Colonic mucosa (tissue), 4 donors: ENCODE measurements at regions not wholly inside any gene's neighbourhood (a gene's known extent, or its start where the extent isn't known, plus 50 kb on each side); places are given as distances from the start of the nearest gene placed in this dataset.

Experiments
- DNase-seq: peaks from one replicate; pipeline ENCODE4 v3.0.0-alpha.2; 2020
- H3K27ac ChIP-seq: fragments of 200-600 bp; one replicate; pipeline ENCODE4 v1.8.0; 2021
- H3K27me3 ChIP-seq: fragments of 200-600 bp; one replicate; pipeline ENCODE4 v1.8.0; 2021
- H3K36me3 ChIP-seq: fragments of 200-600 bp; one replicate; pipeline ENCODE4 v1.8.0; 2021
- H3K4me1 ChIP-seq: fragments of 200-600 bp; one replicate; pipeline ENCODE4 v1.8.0; 2021; ENCODE audit warnings: mild to moderate bottlenecking
- H3K4me3 ChIP-seq: fragments of 200-600 bp; one replicate; pipeline ENCODE4 v1.8.0; 2021
- H3K9ac ChIP-seq, 2 donors: one replicate each; pipeline ENCODE4 v1.7.0; 2013; ENCODE audit warnings: control low read depth in 2 of 2, low read depth in 2 of 2, low read length in 2 of 2
- H3K9me3 ChIP-seq: fragments of 200-600 bp; one replicate; pipeline ENCODE4 v1.8.0; 2021
- intact Hi-C: fragments of 100-400 bp; cut with DNase I; formaldehyde crosslinking; loops from one replicate; pipeline ENCODE4 v1.14.1; 2022
- TF ChIP-seq, protein P1 (sequence below): fragments of 200-600 bp; IDR thresholded peaks from one replicate; pipeline ENCODE4 v1.8.0; 2022; ENCODE audit warnings: antibody characterized with exemption, mild to moderate bottlenecking
- donor health status: healthy.
- donor health status: DM: no; HTN: no; CAD: no.
- donor health status: DM: no; HTN: no; CAD: no.

- Histone ChIP-seq H3K9me3 (no peaks in the 10 kb centered on the region), H3K9ac (no peak overlapping the region), H3K4me3 (no peak overlapping the region), H3K36me3 (no peaks in the 10 kb centered on the region), H3K27ac (no peak overlapping the region), H3K27me3 (no peaks in the 10 kb centered on the region), H3K4me1 (no peaks in the 10 kb centered on the region)
- TF ChIP-seq, protein P1, sequence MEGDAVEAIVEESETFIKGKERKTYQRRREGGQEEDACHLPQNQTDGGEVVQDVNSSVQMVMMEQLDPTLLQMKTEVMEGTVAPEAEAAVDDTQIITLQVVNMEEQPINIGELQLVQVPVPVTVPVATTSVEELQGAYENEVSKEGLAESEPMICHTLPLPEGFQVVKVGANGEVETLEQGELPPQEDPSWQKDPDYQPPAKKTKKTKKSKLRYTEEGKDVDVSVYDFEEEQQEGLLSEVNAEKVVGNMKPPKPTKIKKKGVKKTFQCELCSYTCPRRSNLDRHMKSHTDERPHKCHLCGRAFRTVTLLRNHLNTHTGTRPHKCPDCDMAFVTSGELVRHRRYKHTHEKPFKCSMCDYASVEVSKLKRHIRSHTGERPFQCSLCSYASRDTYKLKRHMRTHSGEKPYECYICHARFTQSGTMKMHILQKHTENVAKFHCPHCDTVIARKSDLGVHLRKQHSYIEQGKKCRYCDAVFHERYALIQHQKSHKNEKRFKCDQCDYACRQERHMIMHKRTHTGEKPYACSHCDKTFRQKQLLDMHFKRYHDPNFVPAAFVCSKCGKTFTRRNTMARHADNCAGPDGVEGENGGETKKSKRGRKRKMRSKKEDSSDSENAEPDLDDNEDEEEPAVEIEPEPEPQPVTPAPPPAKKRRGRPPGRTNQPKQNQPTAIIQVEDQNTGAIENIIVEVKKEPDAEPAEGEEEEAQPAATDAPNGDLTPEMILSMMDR, result no peak
- no peak for DNase-seq
- intact Hi-C loops, result no loop called here
Observed at GRCh38 chr4:185904381-185904780, 92.4 kb upstream of the SORBS2 start.

- Histone ChIP-seq H3K9ac (no peak overlapping the region), H3K27me3 (no peaks in the 10 kb centered on the region), H3K27ac (no peak overlapping the region), H3K4me3 (no peak overlapping the region), H3K9me3 (no peaks in the 10 kb centered on the region), H3K36me3 (no peaks in the 10 kb centered on the region), H3K4me1 (no peaks in the 10 kb centered on the region)
- TF ChIP-seq, protein P1, result no peak
- no peak for DNase-seq
- intact Hi-C loops, result no loop called here
Observed at GRCh38 chr4:185909972-185910371, 98.0 kb upstream of the SORBS2 start.

GRCh38 chr4:185911556-185912064 is 99.6 kb upstream of the SORBS2 start:
- H3K27me3 ChIP-seq, result no peaks in the 10 kb centered on the region
- DNase-seq, result no peak
- H3K4me3 ChIP-seq, result no peak overlapping the region
- no peaks in the 10 kb centered on the region for H3K36me3 ChIP-seq
- intact Hi-C loops, result no loop called here
- TF ChIP-seq, protein P1, result no peak
- no peak overlapping the region for H3K9ac ChIP-seq
- no peaks in the 10 kb centered on the region for H3K4me1 ChIP-seq
- no peak overlapping the region for H3K27ac ChIP-seq
- no peaks in the 10 kb centered on the region for H3K9me3 ChIP-seq

DNA sequence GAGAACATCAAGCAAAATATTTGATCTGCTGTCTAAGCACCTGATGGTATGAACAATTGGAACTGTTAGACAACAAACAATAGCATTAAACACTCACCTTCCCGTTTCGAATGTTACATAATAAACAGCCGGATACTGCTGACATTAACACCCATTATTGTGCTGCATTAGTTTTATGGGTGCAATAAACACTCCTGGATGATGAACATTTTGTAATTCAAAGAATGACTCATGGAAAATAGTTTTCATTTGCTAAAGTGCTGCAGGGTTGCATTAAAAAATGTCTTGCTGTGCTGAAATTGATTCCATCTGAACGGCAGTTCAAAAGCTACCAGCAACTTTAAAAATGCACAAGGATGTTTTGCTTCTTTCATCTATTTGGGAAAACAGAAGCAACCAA is 100.8 kb upstream of the SORBS2 start:
- Histone ChIP-seq H3K36me3 (no peaks in the 10 kb centered on the region), H3K4me1 (no peaks in the 10 kb centered on the region), H3K9me3 (no peaks in the 10 kb centered on the region), H3K9ac (no peak overlapping the region), H3K27me3 (no peaks in the 10 kb centered on the region), H3K27ac (no peak overlapping the region), H3K4me3 (no peak overlapping the region)
- TF ChIP-seq, protein P1, result no peak
- DNase-seq, result no peak
- intact Hi-C loops, result no loop called here

DNA sequence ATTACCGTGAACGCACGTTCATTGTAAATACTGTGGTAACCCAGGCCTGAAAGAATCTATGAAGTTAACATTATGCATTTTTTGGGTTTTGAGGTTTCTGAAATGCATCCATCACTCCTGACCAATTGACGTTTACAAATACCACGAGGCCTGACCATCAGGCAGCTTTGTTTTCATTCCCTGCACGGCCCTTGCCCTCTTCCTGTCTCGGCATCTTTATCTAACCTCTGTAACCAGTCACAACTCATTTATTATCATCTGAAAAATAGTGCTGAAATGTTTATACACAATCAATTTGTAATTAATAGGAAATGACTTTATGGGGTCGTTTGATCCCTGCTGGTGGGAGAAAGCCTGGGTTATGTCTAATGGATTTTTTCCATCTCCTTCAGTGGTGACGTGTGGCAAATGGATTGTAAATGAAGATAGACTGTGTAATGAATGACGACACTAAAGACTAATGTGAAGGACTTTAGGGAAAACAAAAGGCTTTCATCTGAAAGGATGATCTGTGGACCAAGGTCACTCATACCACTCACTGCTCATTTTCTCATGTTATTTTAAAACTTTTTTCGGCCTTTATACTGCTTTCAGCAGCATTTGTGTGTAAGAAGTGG is 102.7 kb upstream of the SORBS2 start:
- no peaks in the 10 kb centered on the region for H3K27me3 ChIP-seq
- H3K4me3 ChIP-seq, result no peak overlapping the region
- no peak for DNase-seq
- no peak overlapping the region for H3K27ac ChIP-seq
- H3K36me3 ChIP-seq, result no peaks in the 10 kb centered on the region
- no peak overlapping the region for H3K9ac ChIP-seq
- intact Hi-C loops, result no loop called here
- H3K9me3 ChIP-seq, result no peaks in the 10 kb centered on the region
- no peaks in the 10 kb centered on the region for H3K4me1 ChIP-seq
- TF ChIP-seq, protein P1, result no peak
